ENCODE measurements at regions not wholly inside any gene's neighbourhood (a gene's known extent, or its start where the extent isn't known, plus 50 kb on each side); places are given as distances from the start of the nearest gene placed in this dataset.
"Not testable (repeated sequence)": the region's sequence is repeated elsewhere in the genome, so short reads cannot be mapped to it uniquely, and the experiment has no call there.

GRCh38 chr6:132021552-132022375 lies 70.6 kb upstream of the CCN2 start:
- Histone ChIP-seq H4K20me1 (no peaks in the 10 kb centered on the region), H3K36me3 (peaks cover 0 to 3% (median 0%) of the 10 kb centered on the region in 11 experiments; a peak in 1 of 22 replicates), H3K4me3 (no peak overlapping the region), H3K27me3 (no peaks in the 10 kb centered on the region), H3K9me3 (replicated peaks in 1 of 11) (peaks cover 0 to 39% (median 17%) of the 10 kb centered on the region in 11 experiments; a peak in 13 of 22 replicates), H3K27ac (no peak overlapping the region), H3K4me2 (no peak overlapping the region), H3K4me1 (peaks cover 0 to 43% (median 32%) of the 10 kb centered on the region in 10 experiments; a peak in 16 of 20 replicates), H3K9ac (no peak overlapping the region)
- TF ChIP-seq Cebpa-rat (IDR thresholded peaks at IDR 0.05): no peak

GRCh38 chr6:132020918-132021317 lies 69.7 kb upstream of the CCN2 start:
- peaks cover 0 to 45% (median 18%) of the 10 kb centered on the region in 11 experiments; a peak in 13 of 22 replicates for H3K9me3 ChIP-seq (replicated peaks in 1 of 11)
- peaks cover 0 to 44% (median 32%) of the 10 kb centered on the region in 10 experiments; a peak in 16 of 20 replicates for H3K4me1 ChIP-seq
- H3K4me2 ChIP-seq: peak overlapping the region in 5 of 11 experiments; percentile 62 to 80 (median 73); a peak in 9 of 22 replicates
- H3K27me3 ChIP-seq, H3K4me3 ChIP-seq, H4K20me1 ChIP-seq, H3K36me3 ChIP-seq: not testable (repeated sequence)
- peak overlapping the region in 3 of 11 experiments; percentile 68 to 86 (median 69); a peak in 5 of 22 replicates for H3K27ac ChIP-seq
- peak overlapping the region in 1 of 11 experiments; percentile 45; a peak in 1 of 22 replicates for H3K9ac ChIP-seq
- TF ChIP-seq Cebpa-rat (IDR thresholded peaks at IDR 0.05): 0 out of 22 replicates have a peak, but pooled peaks of 1 of the 11 experiments have one; percentile 16

DNA sequence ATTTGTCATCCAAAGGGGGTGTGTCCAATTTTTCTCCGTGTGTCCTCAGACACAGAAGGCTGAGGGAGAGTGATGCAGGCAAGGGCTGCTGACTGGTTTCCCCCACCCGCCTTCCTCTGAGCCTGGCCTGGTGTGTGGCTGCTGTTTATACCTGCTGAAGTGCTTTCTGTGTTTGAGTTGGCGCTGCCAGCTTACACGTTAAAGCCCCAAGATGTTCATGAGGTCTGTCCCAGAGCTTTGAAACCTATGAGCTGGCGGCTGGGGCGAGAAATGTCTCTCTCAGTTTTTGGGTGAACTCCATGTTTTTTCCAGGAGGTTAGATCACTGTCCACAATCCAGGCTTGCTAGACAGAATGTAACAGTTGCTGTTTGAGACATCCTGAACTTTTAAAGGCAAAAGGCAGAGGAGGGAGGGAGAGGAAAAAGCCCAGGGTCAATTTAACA lies 69.0 kb upstream of the CCN2 start:
- TF ChIP-seq Cebpa-rat (IDR thresholded peaks at IDR 0.05): no peak
- Histone ChIP-seq H3K27me3 (no peaks in the 10 kb centered on the region), H3K4me1 (peaks cover 0 to 44% (median 32%) of the 10 kb centered on the region in 10 experiments; a peak in 16 of 20 replicates), H3K36me3 (peaks cover 0 to 3% (median 0%) of the 10 kb centered on the region in 11 experiments; a peak in 1 of 22 replicates), H3K9me3 (replicated peaks in 1 of 11) (peaks cover 0 to 49% (median 19%) of the 10 kb centered on the region in 11 experiments; a peak in 14 of 22 replicates), H4K20me1 (no peaks in the 10 kb centered on the region), H3K27ac (peak overlapping the region in 6 of 11 experiments; percentile 15 to 86 (median 68); a peak in 11 of 22 replicates), H3K4me2 (peak overlapping the region in 9 of 11 experiments; percentile 20 to 80 (median 68); a peak in 16 of 22 replicates), H3K4me3 (0 out of 20 replicates have a peak overlapping the region, but pooled peaks of 1 of the 10 experiments have one; percentile 4), H3K9ac (peak overlapping the region in 4 of 11 experiments; percentile 45 to 67 (median 63); a peak in 9 of 22 replicates)

- Histone ChIP-seq H3K4me2 (peak overlapping the region in 9 of 11 experiments; percentile 20 to 80 (median 68); a peak in 16 of 22 replicates), H3K9me3 (replicated peaks in 1 of 11) (peaks cover 3 to 52% (median 24%) of the 10 kb centered on the region in 11 experiments; a peak in 15 of 22 replicates), H4K20me1 (no peaks in the 10 kb centered on the region), H3K36me3 (peaks cover 0 to 3% (median 0%) of the 10 kb centered on the region in 11 experiments; a peak in 1 of 22 replicates), H3K4me3 (0 out of 20 replicates have a peak overlapping the region, but pooled peaks of 1 of the 10 experiments have one; percentile 0), H3K27ac (peak overlapping the region in 6 of 11 experiments; percentile 15 to 86 (median 68); a peak in 9 of 22 replicates), H3K9ac (peak overlapping the region in 4 of 11 experiments; percentile 45 to 67 (median 63); a peak in 9 of 22 replicates), H3K27me3 (no peaks in the 10 kb centered on the region), H3K4me1 (peaks cover 0 to 44% (median 32%) of the 10 kb centered on the region in 10 experiments; a peak in 16 of 20 replicates)
- TF ChIP-seq Cebpa-rat (IDR thresholded peaks at IDR 0.05): no peak
These were observed 68.4 kb upstream of the CCN2 start for GRCh38 chr6:132019586-132019985.

- no peaks in the 10 kb centered on the region for H4K20me1 ChIP-seq
- H3K27me3 ChIP-seq: no peaks in the 10 kb centered on the region
- TF ChIP-seq Cebpa-rat (IDR thresholded peaks at IDR 0.05): no peak
- H3K9ac ChIP-seq: peak overlapping the region in 3 of 11 experiments; percentile 23 to 64 (median 35); a peak in 4 of 22 replicates
- peak overlapping the region in 6 of 11 experiments; percentile 59 to 86 (median 68); a peak in 12 of 22 replicates for H3K27ac ChIP-seq
- H3K36me3 ChIP-seq: peaks cover 0 to 3% (median 0%) of the 10 kb centered on the region in 11 experiments; a peak in 1 of 22 replicates
- H3K4me3 ChIP-seq: no peak overlapping the region; a peak in 2 of 20 replicates
- peaks cover 3 to 48% (median 20%) of the 10 kb centered on the region in 11 experiments; a peak in 15 of 22 replicates for H3K9me3 ChIP-seq (replicated peaks in 1 of 11)
- H3K4me2 ChIP-seq: peak overlapping the region in 9 of 11 experiments; percentile 19 to 80 (median 62); a peak in 16 of 22 replicates
- H3K4me1 ChIP-seq: peaks cover 0 to 44% (median 32%) of the 10 kb centered on the region in 10 experiments; a peak in 16 of 20 replicates
These were observed 66.8 kb upstream of the CCN2 start for GRCh38 chr6:132017942-132018341.

DNA sequence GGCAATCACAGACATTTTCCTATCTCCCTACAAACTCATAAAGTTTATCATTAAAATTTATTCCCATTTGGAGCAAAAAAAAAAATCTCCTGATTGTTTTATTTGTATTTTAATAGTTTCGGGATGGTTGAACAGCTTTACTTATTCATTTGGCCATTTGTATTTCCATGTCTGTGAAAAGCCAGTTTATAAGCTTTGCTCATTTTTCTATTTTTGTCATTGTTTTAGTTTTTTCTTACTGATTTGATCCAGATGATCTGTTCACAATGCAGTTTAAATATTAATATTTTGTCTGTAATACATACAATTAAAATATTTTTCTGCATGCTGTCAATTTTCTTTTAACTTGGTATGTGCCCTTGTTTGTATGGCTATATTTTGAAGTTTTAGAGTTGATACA lies 65.2 kb upstream of the CCN2 start:
- Histone ChIP-seq H3K4me3 (no peak overlapping the region), H3K27me3 (no peaks in the 10 kb centered on the region), H3K27ac (peak overlapping the region in 1 of 11 experiments; percentile 86; a peak in 2 of 22 replicates), H3K9ac (no peak overlapping the region), H3K4me2 (no peak overlapping the region), H3K9me3 (replicated peaks in 1 of 11) (peaks cover 0 to 37% (median 19%) of the 10 kb centered on the region in 11 experiments; a peak in 13 of 22 replicates), H3K36me3 (no peaks in the 10 kb centered on the region), H3K4me1 (peaks cover 0 to 52% (median 32%) of the 10 kb centered on the region in 10 experiments; a peak in 16 of 20 replicates), H4K20me1 (no peaks in the 10 kb centered on the region)
- TF ChIP-seq Cebpa-rat (IDR thresholded peaks at IDR 0.05): no peak

DNA sequence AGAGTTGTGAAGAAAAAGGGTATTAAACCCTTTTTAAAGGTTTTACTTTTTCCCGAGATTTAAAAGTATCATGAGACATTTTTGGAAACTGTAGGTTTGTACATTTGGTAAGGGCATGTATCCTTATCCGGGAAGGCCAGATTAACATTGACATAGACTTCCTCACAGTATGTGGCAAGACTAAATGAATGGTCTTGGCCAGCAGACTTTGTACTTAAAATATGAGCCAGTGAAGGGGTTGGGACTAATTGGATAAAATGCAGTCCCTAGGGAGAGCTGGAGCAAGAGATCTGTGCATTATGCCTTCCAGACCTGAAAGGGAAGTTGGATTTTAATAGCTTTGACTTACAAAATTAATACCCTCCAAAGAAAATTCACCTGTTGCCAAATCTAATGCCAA lies 60.4 kb upstream of the CCN2 start:
- H3K27me3 ChIP-seq: no peaks in the 10 kb centered on the region
- peaks cover 0 to 14% (median 0%) of the 10 kb centered on the region in 10 experiments; a peak in 4 of 20 replicates for H3K4me1 ChIP-seq
- H3K36me3 ChIP-seq: no peaks in the 10 kb centered on the region
- TF ChIP-seq Cebpa-rat (IDR thresholded peaks at IDR 0.05): no peak
- H3K4me3 ChIP-seq: no peak overlapping the region
- H3K27ac ChIP-seq: no peak overlapping the region
- H3K9me3 ChIP-seq (replicated peaks in 1 of 11): peaks cover 0 to 59% (median 24%) of the 10 kb centered on the region in 11 experiments; a peak in 14 of 22 replicates
- no peaks in the 10 kb centered on the region for H4K20me1 ChIP-seq
- no peak overlapping the region for H3K9ac ChIP-seq
- H3K4me2 ChIP-seq: 0 out of 22 replicates have a peak overlapping the region, but pooled peaks of 1 of the 11 experiments have one; percentile 8

DNA sequence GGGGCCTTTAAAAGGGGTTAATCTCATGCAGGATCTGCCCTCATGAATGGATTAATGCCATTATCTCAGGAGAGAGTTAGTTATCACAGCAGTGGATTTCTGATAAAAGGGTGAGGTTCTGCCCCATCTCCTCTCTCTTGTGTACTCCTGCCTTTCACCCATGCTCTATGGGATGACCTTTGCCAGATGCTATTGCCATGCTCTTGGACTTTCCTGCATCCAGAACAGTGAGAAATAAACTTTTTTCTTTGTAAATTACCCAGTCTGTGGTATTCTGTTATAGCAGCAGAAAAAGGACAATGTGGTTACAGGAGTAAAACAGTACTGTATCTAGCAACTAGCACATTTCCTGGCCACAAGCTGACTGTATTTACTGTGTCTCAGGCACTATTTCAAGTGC lies 58.0 kb upstream of the CCN2 start:
- H3K27me3 ChIP-seq: no peaks in the 10 kb centered on the region
- H3K36me3 ChIP-seq: 0 out of 22 replicates have a peak, but pooled peaks cover 0 to 2% (median 0%) of the 10 kb centered on the region in 11 experiments
- peaks cover 0 to 18% (median 8%) of the 10 kb centered on the region in 10 experiments; a peak in 10 of 20 replicates for H3K4me1 ChIP-seq
- no peak for TF ChIP-seq Cebpa-rat (IDR thresholded peaks at IDR 0.05)
- H3K27ac ChIP-seq: no peak overlapping the region
- H4K20me1 ChIP-seq: no peaks in the 10 kb centered on the region
- H3K9me3 ChIP-seq (replicated peaks in 1 of 11): peaks cover 4 to 63% (median 29%) of the 10 kb centered on the region in 11 experiments
- H3K4me3 ChIP-seq: no peak overlapping the region
- H3K9ac ChIP-seq: no peak overlapping the region
- peak overlapping the region in 1 of 11 experiments; percentile 13; a peak in 3 of 22 replicates for H3K4me2 ChIP-seq
